T-helper 1 cell (primary cell): ENCODE measurements at regions not wholly inside any gene's neighbourhood (a gene's known extent, or its start where the extent isn't known, plus 50 kb on each side); places are given as distances from the start of the nearest gene placed in this dataset.
"Not testable (repeated sequence)": the region's sequence is repeated elsewhere in the genome, so short reads cannot be mapped to it uniquely, and the experiment has no call there.

Experiments used
- DNase-seq, 5 donors: peaks; one replicate each; pipeline ENCODE4 v3.0.0-alpha.2; 2012 to 2020

DNA sequence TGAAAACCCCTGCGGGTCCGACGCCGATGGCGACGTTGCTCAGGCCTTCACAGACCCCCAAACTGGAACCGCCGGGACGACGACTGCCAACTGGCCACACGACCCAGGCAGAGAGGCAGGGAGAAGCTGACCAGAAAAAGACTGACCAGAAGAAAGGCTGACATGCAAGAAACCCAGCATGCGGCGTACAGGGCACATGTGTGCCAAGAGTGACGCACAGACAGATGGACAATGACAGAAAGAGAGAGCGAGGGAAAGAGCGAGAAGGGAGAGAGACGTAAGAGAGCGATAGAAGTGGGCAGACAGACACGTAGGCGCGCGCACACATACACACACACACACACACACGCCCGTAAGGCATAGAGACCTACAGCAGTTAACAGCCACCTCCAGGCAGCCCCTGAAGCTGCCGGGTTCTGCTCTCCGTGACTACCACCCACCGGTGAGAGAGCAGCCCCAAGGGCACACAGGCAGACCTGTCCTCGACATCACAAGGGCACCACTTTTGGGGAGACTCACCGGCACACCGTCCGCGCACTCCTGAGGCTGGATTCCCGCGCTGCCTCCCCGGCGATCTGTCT is 67.2 kb upstream of the ZNF527 start:
- DNase-seq = no peak

- no peak for DNase-seq
These were observed 66.6 kb upstream of the ZNF527 start for GRCh38 chr19:37304190-37304883.

DNA sequence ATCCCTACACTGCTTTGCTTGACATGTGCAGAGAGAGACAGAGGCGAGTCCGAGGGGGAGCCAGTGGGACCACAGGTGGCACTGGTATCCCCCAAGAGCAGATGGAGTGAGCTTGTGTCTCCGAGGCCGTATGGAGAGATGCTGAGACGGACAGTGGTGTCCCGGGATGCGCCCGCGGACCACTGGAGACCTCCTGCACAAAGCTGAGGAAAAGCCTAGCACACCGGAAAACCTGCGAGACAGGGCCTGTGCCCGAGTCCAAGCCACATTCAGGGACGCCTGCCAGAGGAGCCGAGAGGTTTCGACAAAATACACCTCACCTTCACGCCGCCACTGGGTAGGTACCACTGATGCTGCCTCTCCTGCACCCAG is 66.0 kb upstream of the ZNF527 start:
- DNase-seq = no peak

DNA sequence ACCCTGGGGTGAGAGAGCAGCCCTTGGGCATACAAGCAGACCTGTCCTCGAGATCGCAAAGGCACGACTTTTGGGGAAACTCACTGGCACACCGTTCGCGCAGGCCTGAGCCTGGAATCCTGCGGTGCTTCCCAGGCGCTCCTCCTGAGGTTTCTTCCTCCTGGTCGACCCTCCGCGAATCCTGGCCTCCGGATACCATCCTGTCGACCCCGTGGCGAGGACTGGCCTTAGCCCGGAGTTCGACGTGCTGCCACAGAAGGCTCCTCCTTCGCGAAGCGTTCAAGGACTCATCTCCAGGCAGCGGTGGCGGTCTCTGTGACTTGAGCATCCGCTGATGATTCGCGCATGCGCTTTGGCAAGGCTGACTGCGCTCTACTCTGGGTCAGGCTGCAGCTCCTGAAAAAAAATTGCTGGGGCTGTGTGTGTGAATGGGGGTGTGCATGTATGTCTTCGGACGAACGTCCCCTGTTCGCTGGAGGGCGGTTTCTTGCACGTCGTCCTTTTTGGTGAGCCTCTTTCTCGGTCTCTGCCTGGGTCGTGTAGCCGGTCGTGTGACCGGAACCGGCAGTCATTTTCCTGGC is 64.4 kb upstream of the ZNF527 start:
- DNase-seq = no peak

DNA sequence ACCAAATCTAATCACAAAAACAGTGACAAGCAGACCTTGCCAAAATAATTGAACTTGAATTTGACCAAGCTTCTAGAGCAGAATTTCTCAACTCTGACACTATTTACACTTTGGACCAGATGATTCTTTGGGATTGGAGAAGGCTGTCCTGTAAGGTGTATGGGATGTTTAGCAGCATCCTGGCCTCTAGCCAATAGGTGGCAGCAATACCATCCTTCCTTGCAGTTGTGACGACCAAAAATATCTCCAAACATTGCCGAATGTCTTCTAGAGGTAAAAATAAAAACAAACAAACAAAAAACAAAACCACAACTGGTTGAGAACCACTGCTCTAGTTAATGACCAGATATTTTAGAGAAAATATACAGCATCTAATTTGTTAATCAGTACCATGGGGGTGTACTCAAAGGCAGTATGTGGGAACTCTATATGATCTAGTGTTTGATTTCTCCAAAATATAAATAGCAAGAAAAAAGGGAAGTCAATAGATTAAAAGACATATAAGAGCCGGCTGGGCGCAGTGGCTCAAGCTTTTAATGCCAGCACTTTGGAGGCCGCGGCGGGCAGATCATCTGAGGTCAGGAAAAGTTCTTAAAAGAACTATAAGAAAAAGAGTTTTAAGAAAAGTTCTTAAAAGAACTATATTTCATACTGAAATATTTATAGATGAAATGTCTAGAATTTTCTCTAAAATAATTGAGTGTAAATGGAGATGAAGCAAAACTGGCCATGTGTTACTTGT is 60.9 kb upstream of the ZNF527 start:
- peak in 1 of 5 donors; percentile 27 for DNase-seq

DNA sequence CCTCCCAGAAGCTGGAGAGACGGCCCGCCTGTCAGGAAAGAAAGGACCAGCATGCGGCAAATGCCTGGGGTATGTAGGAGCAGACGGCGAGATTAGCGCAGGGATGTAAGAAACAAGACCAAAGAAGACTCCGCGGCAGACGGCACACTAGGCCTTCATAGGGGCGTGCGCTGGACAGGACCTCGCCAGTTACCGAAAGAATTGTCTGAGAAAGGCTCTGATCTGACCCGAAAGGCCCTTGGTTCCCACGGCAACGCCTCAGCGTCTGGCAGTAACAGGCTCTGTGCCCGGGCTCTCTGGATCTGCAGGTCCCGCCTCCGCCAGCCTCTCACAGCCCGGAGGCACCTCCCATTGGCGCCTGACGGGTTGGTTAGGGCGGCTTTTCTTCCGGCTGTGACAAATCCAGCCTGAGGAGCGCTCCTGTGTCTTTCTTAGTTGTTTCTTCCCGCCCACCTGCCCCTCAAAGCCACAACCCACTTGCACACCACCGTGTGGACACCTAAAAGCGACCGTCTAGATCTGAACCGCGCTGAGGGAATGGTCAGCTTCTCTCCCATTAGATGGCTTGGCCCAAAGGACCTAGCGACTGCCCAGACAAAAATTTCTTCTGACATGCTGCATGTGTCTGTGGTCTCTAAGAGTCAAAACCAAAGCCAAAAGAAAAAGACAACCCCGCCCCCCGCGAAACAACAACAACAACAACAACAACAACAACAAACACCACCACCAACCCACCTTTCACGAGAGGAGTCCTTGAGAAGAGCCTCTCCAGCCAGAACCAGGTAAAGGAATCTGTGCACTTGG is 58.2 kb upstream of the ZNF527 start:
- peak in 3 of 5 donors; percentile 40 to 44 (median 42) for DNase-seq

DNA sequence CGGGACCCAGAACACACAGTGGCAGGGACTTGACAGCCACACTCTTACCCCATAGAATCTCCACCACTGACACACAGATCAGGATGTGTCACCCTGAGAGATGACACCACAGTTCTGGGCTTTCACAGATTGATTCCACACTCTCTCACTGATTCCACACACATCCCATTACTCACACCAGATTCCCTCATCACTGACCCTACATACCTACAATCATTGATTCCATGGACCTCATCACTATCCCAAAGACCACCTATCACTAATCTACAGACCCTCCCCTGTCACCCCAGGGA is 57.6 kb upstream of the ZNF527 start:
- no peak for DNase-seq

DNA sequence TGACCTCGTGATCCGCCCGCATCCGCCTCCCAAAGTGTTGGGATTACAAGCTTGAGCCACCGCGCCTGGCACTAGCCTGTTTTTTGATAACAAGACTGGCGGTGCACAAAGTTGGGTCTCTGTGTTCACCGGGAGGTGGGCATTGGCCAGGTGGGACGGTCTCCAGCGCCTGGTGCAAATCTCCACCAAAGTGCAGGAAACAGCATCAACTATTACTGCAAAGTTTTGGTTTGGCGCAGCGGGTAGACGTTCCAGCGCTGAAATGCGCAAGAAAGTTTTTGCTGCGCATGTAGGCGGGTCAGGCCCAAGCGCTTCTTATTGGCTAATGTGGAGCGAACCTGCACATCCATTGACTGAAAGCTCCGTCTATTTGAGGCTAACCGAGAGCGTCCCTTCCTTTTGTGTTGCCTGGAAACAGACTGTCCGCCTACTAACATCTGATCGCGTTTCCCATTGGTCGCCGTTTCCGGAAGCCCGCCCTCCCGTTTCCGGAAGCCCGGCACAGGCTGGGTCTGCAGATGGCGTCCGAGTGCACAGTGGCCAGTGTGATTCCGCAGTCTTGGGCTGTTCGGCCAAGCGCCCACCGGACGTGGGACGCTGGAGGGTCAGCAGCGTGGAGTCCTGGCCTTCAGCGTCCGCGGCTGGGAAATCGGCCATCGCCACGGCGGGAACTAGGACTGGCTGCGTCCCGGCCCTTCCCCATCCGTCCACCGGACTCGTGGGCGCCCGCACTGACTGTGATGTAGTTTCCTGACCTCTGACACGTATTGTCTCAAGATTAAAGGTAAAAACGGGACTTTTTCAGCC is 53.3 kb upstream of the ZNF527 start:
- peak; percentile 83 to 97 (median 88) for DNase-seq

GRCh38 chr19:37320988-37321387 is 49.9 kb upstream of the ZNF527 start:
- DNase-seq = not testable (repeated sequence)
